OCI-LY7 (cell line): ENCODE measurements at regions not wholly inside any gene's neighbourhood (a gene's known extent, or its start where the extent isn't known, plus 50 kb on each side); places are given as distances from the start of the nearest gene placed in this dataset.
"Not testable (repeated sequence)": the region's sequence is repeated elsewhere in the genome, so short reads cannot be mapped to it uniquely, and the experiment has no call there.

ENCODE experiments used
- BruUV-seq: library from RNA; stranded (reverse); fragments of 400-500 nt; replicated peaks from 2 replicates; lab custom pipeline; 2021; lab: Mats Ljungman, UMichigan
- CTCF ChIA-PET: fragments of 300-600 bp; sonication (Branson Sonifier 250); formaldehyde crosslinking; loops from one replicate; lab custom pipeline; 2022; ENCODE audit warnings: antibody characterized with exemption; ENCODE audit not compliant: unreplicated experiment; lab: Charles Lee
- POLR2A ChIA-PET: fragments of 300-600 bp; sonication (Branson Sonifier 250); formaldehyde crosslinking; loops from one replicate; lab custom pipeline; 2022; ENCODE audit warnings: antibody characterized with exemption; lab: Charles Lee
- DNase-seq: peaks from one replicate; pipeline ENCODE4 v3.0.0-alpha.2; 2015; ENCODE audit warnings: low spot score
- H2AFZ ChIP-seq: fragments of 200-600 bp; sonication (generic), shearing (Covaris generic); 2 replicates; pipeline ENCODE4 v1.6.1; 2014; ENCODE audit warnings: mild to moderate bottlenecking, antibody characterized with exemption, low read length, moderate library complexity
- H3K27ac ChIP-seq: fragments of 200-600 bp; sonication (generic); 2 replicates; pipeline ENCODE4 v1.5.1; 2014; ENCODE audit warnings: mixed run types, low read depth, mild to moderate bottlenecking, moderate library complexity, low read length, inconsistent platforms; ENCODE audit not compliant: poor library complexity, severe bottlenecking
- H3K36me3 ChIP-seq: fragments of 200-600 bp; sonication (generic); 2 replicates; pipeline ENCODE4 v1.6.1; 2014; ENCODE audit warnings: mild to moderate bottlenecking, antibody characterized with exemption, low read length, moderate library complexity, mixed read lengths; ENCODE audit not compliant: insufficient read depth
- H3K4me1 ChIP-seq: fragments of 200-600 bp; sonication (generic); 2 replicates; pipeline ENCODE4 v1.5.1; 2014; ENCODE audit warnings: mild to moderate bottlenecking, low read length; ENCODE audit not compliant: insufficient read depth, poor library complexity, severe bottlenecking
- H3K4me2 ChIP-seq: fragments of 200-600 bp; sonication (generic); 2 replicates; pipeline ENCODE4 v1.6.1; 2014; ENCODE audit warnings: mild to moderate bottlenecking, low read length
- H3K4me3 ChIP-seq: fragments of 200-600 bp; sonication (generic); 2 replicates; pipeline ENCODE4 v1.5.1; 2014; ENCODE audit warnings: mild to moderate bottlenecking, low read depth, low read length; ENCODE audit not compliant: poor library complexity, severe bottlenecking
- H3K79me2 ChIP-seq: fragments of 200-600 bp; sonication (generic); 2 replicates; pipeline ENCODE4 v1.6.1; 2016; ENCODE audit warnings: low read depth, mild to moderate bottlenecking, low read length, moderate library complexity, mixed read lengths; ENCODE audit not compliant: insufficient read depth
- H3K9me2 ChIP-seq: fragments of 200-600 bp; sonication (generic); 2 replicates; pipeline ENCODE4 v1.6.1; 2016; ENCODE audit warnings: mild to moderate bottlenecking, low read length, mixed read lengths; ENCODE audit not compliant: insufficient read depth
- H3K9me3 ChIP-seq: fragments of 200-600 bp; sonication (generic); 2 replicates; pipeline ENCODE4 v1.6.1; 2014; ENCODE audit warnings: mild to moderate bottlenecking, mixed run types, low read length, mixed read lengths
- H4K20me1 ChIP-seq: fragments of 200-600 bp; sonication (generic); 2 replicates; pipeline ENCODE4 v1.6.1; 2014; ENCODE audit warnings: mild to moderate bottlenecking, antibody characterized with exemption, low read length, moderate library complexity, mixed read lengths; ENCODE audit not compliant: insufficient read depth
- intact Hi-C: fragments of 100-400 bp; cut with micrococcal nuclease; formaldehyde crosslinking; loops from one replicate; pipeline ENCODE4 v1.10.0; 2022; ENCODE audit not compliant: unreplicated experiment

DNA sequence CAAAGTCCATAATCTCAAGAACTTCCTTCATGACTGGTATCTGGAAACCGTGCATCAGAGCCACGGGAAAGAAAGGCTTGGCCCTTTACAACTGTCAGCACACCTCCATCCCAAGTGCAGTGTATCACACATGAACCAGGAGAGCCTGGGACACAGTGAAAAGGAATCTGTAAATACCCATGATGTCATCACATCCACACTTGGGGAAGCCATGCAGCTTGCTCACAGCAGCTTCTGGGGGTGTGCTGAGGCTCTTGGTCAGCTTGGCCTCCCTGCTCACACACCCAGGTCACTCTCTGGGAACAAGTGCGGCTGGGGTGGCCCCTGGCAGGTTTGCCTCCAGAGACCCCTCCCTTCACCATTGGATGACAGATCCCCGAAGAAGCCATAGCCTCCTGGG, 51.6 kb upstream of the ASAH2B start:
- H4K20me1 ChIP-seq, H2AFZ ChIP-seq, CTCF ChIA-PET, POLR2A ChIA-PET, H3K4me3 ChIP-seq, H3K4me2 ChIP-seq, H3K9me2 ChIP-seq, BruUV-seq, H3K36me3 ChIP-seq, DNase-seq, H3K27ac ChIP-seq, H3K9me3 ChIP-seq, H3K4me1 ChIP-seq, intact Hi-C loops, H3K79me2 ChIP-seq: not testable (repeated sequence)

DNA sequence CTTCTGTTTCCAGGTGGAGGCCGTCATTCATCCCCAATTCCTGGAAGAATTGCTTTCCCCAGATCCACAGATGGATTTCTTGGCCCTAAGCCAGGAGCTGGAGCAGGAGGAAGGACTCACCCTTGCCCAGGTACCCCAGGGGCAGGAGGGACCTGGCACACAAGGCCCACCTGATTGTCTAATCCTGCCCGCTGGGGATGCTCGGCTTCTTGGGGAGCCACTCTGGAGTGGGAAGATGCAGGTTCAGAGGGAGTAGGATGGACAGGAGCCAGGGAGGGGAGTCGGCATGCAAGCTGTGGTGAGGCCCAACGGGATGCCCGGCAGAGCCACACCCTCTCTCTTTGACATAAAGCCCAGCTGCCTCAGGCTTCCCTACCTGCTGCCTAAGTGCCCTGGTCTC, 55.4 kb upstream of the ASAH2B start:
- intact Hi-C loops, H4K20me1 ChIP-seq, H3K27ac ChIP-seq, CTCF ChIA-PET, H2AFZ ChIP-seq, H3K4me3 ChIP-seq, H3K79me2 ChIP-seq, BruUV-seq, H3K9me3 ChIP-seq, H3K9me2 ChIP-seq, POLR2A ChIA-PET, H3K36me3 ChIP-seq, H3K4me1 ChIP-seq, DNase-seq, H3K4me2 ChIP-seq: not testable (repeated sequence)

DNA sequence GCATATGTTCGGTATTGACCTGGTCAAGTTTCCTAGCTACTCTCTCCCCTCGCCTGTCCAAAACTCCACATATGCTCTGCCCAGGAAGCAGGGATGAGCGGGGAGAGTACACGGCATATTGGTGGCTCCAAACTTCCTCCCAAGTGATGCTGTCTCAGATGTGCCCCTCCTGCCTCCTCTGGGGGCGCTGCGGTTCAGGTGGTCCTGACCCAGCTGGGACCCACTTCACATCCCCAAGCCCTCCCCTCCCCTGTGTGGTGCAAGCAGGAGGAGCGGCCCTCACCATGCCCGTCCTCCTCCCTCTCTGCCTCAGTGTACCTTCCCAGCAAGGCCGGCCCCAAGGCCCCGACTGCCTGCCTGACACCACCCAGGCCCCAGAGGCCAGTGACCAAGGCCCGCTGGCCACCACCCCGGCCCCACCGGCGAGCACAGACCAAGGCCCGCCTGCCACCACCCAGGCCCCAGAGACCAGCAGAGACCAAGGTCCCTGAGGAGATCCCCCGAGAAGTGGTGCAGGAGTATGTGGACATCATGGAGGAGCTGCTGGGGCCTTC, 56.5 kb upstream of the ASAH2B start:
- CTCF ChIA-PET: not testable (repeated sequence)

GRCh38 chr10:50680606-50681005, 56.9 kb upstream of the SGMS1 start:
- H3K36me3 ChIP-seq, H3K4me1 ChIP-seq, CTCF ChIA-PET, H3K27ac ChIP-seq, POLR2A ChIA-PET, DNase-seq, H3K79me2 ChIP-seq, H3K4me3 ChIP-seq, H3K4me2 ChIP-seq, intact Hi-C loops, H3K9me3 ChIP-seq, H4K20me1 ChIP-seq, H2AFZ ChIP-seq, BruUV-seq, H3K9me2 ChIP-seq: not testable (repeated sequence)

More for the DNA sequence above, 56.5 kb upstream of the ASAH2B start:
- H3K79me2 ChIP-seq, intact Hi-C loops, H3K4me2 ChIP-seq, H3K27ac ChIP-seq, H3K4me3 ChIP-seq, H3K9me3 ChIP-seq, POLR2A ChIA-PET, BruUV-seq, DNase-seq, H4K20me1 ChIP-seq, H3K9me2 ChIP-seq, H3K4me1 ChIP-seq, H2AFZ ChIP-seq, H3K36me3 ChIP-seq: not testable (repeated sequence)
